ENCODE measurements at regions not wholly inside any gene's neighbourhood (a gene's known extent, or its start where the extent isn't known, plus 50 kb on each side); places are given as distances from the start of the nearest gene placed in this dataset.

- TF ChIP-seq, protein P1, sequence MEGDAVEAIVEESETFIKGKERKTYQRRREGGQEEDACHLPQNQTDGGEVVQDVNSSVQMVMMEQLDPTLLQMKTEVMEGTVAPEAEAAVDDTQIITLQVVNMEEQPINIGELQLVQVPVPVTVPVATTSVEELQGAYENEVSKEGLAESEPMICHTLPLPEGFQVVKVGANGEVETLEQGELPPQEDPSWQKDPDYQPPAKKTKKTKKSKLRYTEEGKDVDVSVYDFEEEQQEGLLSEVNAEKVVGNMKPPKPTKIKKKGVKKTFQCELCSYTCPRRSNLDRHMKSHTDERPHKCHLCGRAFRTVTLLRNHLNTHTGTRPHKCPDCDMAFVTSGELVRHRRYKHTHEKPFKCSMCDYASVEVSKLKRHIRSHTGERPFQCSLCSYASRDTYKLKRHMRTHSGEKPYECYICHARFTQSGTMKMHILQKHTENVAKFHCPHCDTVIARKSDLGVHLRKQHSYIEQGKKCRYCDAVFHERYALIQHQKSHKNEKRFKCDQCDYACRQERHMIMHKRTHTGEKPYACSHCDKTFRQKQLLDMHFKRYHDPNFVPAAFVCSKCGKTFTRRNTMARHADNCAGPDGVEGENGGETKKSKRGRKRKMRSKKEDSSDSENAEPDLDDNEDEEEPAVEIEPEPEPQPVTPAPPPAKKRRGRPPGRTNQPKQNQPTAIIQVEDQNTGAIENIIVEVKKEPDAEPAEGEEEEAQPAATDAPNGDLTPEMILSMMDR (IDR thresholded peaks at IDR 0.05; ENCODE audit: poor library complexity): no peak
- no peak for TF ChIP-seq EZH2 (IDR thresholded peaks at IDR 0.05; ENCODE audit: borderline replicate concordance)
Measured at GRCh38 chr20:40961176-40961575, 67.4 kb upstream of the TOP1 start.

Data from hepatocyte (in vitro differentiated cells).